GM12878 (cell line): ENCODE measurements at regions not wholly inside any gene's neighbourhood (a gene's known extent, or its start where the extent isn't known, plus 50 kb on each side); places are given as distances from the start of the nearest gene placed in this dataset.

Experiments
- CREB1 ChIP-seq: IDR thresholded peaks from 2 replicates; pipeline ENCODE4 v1.6.1; 2012; ENCODE audit warnings: low read depth, mild to moderate bottlenecking, inconsistent platforms
- RFX5 ChIP-seq: IDR thresholded peaks from 2 replicates; pipeline ENCODE4 v1.6.1; 2011; ENCODE audit warnings: low read depth, low read length, improper control_type of control experiment
- TF ChIP-seq, protein P1 (sequence below): IDR thresholded peaks from 2 replicates; pipeline ENCODE4 v1.6.1; 2012; ENCODE audit warnings: mild to moderate bottlenecking, low read depth, low read length

DNA sequence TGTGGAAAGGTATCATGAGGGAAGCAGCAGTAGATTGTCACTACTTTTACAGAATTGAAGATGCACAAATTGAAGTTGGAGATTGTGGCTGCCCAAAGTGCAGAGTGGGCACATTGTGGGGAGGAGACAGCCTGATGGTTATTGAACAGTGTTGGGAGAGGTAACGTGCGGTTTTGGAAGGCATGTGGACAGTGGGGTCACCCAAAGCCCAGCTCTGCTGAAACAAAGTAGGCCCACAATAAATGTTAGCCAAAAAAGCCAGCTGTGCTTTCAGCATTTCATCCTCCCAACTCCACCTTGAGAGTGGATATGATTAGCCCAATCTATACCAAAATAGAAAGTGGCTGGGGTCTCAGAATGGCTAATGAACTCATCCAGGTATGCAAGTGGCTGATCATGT is 96.7 kb downstream of the TMX1 start:
- TF ChIP-seq, protein P1, sequence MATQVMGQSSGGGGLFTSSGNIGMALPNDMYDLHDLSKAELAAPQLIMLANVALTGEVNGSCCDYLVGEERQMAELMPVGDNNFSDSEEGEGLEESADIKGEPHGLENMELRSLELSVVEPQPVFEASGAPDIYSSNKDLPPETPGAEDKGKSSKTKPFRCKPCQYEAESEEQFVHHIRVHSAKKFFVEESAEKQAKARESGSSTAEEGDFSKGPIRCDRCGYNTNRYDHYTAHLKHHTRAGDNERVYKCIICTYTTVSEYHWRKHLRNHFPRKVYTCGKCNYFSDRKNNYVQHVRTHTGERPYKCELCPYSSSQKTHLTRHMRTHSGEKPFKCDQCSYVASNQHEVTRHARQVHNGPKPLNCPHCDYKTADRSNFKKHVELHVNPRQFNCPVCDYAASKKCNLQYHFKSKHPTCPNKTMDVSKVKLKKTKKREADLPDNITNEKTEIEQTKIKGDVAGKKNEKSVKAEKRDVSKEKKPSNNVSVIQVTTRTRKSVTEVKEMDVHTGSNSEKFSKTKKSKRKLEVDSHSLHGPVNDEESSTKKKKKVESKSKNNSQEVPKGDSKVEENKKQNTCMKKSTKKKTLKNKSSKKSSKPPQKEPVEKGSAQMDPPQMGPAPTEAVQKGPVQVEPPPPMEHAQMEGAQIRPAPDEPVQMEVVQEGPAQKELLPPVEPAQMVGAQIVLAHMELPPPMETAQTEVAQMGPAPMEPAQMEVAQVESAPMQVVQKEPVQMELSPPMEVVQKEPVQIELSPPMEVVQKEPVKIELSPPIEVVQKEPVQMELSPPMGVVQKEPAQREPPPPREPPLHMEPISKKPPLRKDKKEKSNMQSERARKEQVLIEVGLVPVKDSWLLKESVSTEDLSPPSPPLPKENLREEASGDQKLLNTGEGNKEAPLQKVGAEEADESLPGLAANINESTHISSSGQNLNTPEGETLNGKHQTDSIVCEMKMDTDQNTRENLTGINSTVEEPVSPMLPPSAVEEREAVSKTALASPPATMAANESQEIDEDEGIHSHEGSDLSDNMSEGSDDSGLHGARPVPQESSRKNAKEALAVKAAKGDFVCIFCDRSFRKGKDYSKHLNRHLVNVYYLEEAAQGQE, result no peak
- no peak for TF ChIP-seq RFX5
- TF ChIP-seq CREB1, result no peak
